Neural cell (in vitro differentiated cells): ENCODE measurements at regions not wholly inside any gene's neighbourhood (a gene's known extent, or its start where the extent isn't known, plus 50 kb on each side); places are given as distances from the start of the nearest gene placed in this dataset.

Experiments
- H2AFZ ChIP-seq: fragments of 200-600, 300-800 bp; sonication (generic), shearing (Covaris generic); 2 replicates; pipeline ENCODE4 v1.6.0; 2014; ENCODE audit warnings: low read depth, mild to moderate bottlenecking, antibody characterized with exemption, low read length, moderate library complexity
- H3F3A ChIP-seq: fragments of 200-600 bp; shearing (Covaris generic); 2 replicates; pipeline ENCODE4 v1.6.1; 2016; ENCODE audit warnings: mild to moderate bottlenecking, moderate library complexity, mixed read lengths, antibody characterized with exemption, low read length; ENCODE audit not compliant: insufficient read depth, poor library complexity, severe bottlenecking
- H3K27ac ChIP-seq: fragments of 200-600, 300-800 bp; sonication (generic), shearing (Covaris generic); 2 replicates; pipeline ENCODE4 v1.5.1; 2014; ENCODE audit warnings: mild to moderate bottlenecking, low read length, moderate library complexity
- H3K27me3 ChIP-seq: fragments of 300-800, 200-600 bp; sonication (generic), shearing (Covaris generic); 2 replicates; pipeline ENCODE4 v1.6.0; 2014; ENCODE audit warnings: mild to moderate bottlenecking, low read depth, low read length, moderate library complexity; ENCODE audit not compliant: insufficient read depth
- H3K36me3 ChIP-seq: fragments of 300-800, 200-600 bp; sonication (generic), shearing (Covaris generic); 2 replicates; pipeline ENCODE4 v1.5.1; 2014; ENCODE audit warnings: mild to moderate bottlenecking, antibody characterized with exemption, low read length, moderate library complexity; ENCODE audit not compliant: insufficient read depth
- H3K4me2 ChIP-seq: fragments of 300-800, 200-600 bp; sonication (generic), shearing (Covaris generic); 2 replicates; pipeline ENCODE4 v1.6.0; 2014; ENCODE audit warnings: mild to moderate bottlenecking, low read length
- H3K4me3 ChIP-seq: fragments of 300-800, 200-600 bp; sonication (generic), shearing (Covaris generic); 2 replicates; pipeline ENCODE4 v1.5.1; 2014; ENCODE audit warnings: mild to moderate bottlenecking, low read length, moderate library complexity
- H3K79me2 ChIP-seq: fragments of 200-600 bp; shearing (Covaris generic); replicated peaks from 2 replicates; pipeline ENCODE4 v1.6.0; 2014; ENCODE audit warnings: mild to moderate bottlenecking, low read length, moderate library complexity; ENCODE audit not compliant: insufficient read depth
- H3K9ac ChIP-seq: fragments of 300-800, 200-600 bp; sonication (generic), shearing (Covaris generic); 2 replicates; pipeline ENCODE4 v1.6.1; 2016; ENCODE audit warnings: mild to moderate bottlenecking, low read length, mixed read lengths
- H3K9me2 ChIP-seq: fragments of 200-600 bp; shearing (Covaris generic); 2 replicates; pipeline ENCODE4 v1.6.1; 2016; ENCODE audit warnings: mild to moderate bottlenecking, low read length, mixed read lengths; ENCODE audit not compliant: insufficient read depth
- H3K9me3 ChIP-seq: fragments of 200-600, 300-800 bp; sonication (generic), shearing (Covaris generic); 2 replicates; pipeline ENCODE4 v1.6.1; 2016; ENCODE audit warnings: mild to moderate bottlenecking, mixed run types, low read length, moderate library complexity, mixed read lengths
- H4K20me1 ChIP-seq: fragments of 200-600 bp; shearing (Covaris generic); 2 replicates; pipeline ENCODE4 v1.6.1; 2016; ENCODE audit warnings: mild to moderate bottlenecking, mixed run types; ENCODE audit not compliant: insufficient read depth
- EP300 ChIP-seq: fragments of 450-650 bp; conservative IDR thresholded peaks from 2 replicates; pipeline ENCODE4 v1.6.1; 2014; ENCODE audit warnings: antibody characterized with exemption, mild to moderate bottlenecking, moderate library complexity; ENCODE audit not compliant: poor library complexity, severe bottlenecking
- EZH2 ChIP-seq: fragments of 200-600, 300-800 bp; shearing (Covaris generic), sonication (generic); IDR thresholded peaks from 2 replicates; pipeline ENCODE4 v1.6.1; 2014; ENCODE audit warnings: antibody characterized with exemption, low read length, borderline replicate concordance, mild to moderate bottlenecking; ENCODE audit not compliant: insufficient read depth, poor library complexity, severe bottlenecking
- MXI1 ChIP-seq: fragments of 450-650 bp; conservative IDR thresholded peaks from 2 replicates; pipeline ENCODE4 v1.6.1; 2014; ENCODE audit warnings: antibody characterized with exemption, mild to moderate bottlenecking; ENCODE audit not compliant: poor library complexity, severe bottlenecking
- POLR2AphosphoS5 ChIP-seq: IDR thresholded peaks from 2 replicates; pipeline ENCODE4 v1.6.1; 2012
- RAD21 ChIP-seq: fragments of 450-650 bp; conservative IDR thresholded peaks from 2 replicates; pipeline ENCODE4 v1.6.1; 2014; ENCODE audit warnings: antibody characterized with exemption, mild to moderate bottlenecking, moderate library complexity
- SMC3 ChIP-seq: fragments of 450-650 bp; conservative IDR thresholded peaks from 2 replicates; pipeline ENCODE4 v1.6.1; 2014; ENCODE audit warnings: antibody characterized with exemption, mild to moderate bottlenecking, moderate library complexity; ENCODE audit not compliant: poor library complexity
- TAF1 ChIP-seq: IDR thresholded peaks from 2 replicates; pipeline ENCODE4 v1.6.1; 2012; ENCODE audit warnings: low read depth
- TF ChIP-seq, protein P1 (sequence below): fragments of 450-650 bp; IDR thresholded peaks from 2 replicates; pipeline ENCODE4 v1.5.1; 2014; ENCODE audit warnings: antibody characterized with exemption, mild to moderate bottlenecking, moderate library complexity; ENCODE audit not compliant: poor library complexity, severe bottlenecking
- TF ChIP-seq, protein P2 (sequence below): IDR thresholded peaks from 2 replicates; pipeline ENCODE4 v1.6.1; 2012; ENCODE audit warnings: borderline replicate concordance

GRCh38 chr22:49080631-49081030 lies 747.0 kb downstream of the BRD1 start:
- H3K4me2 ChIP-seq, result no peak overlapping the region
- no peaks in the 10 kb centered on the region for H3K9me2 ChIP-seq
- TF ChIP-seq EZH2 (no peak), SMC3 (no peak), RAD21 (no peak), MXI1 (no peak), EP300 (no peak), POLR2AphosphoS5 (no peak), TAF1 (no peak)
- TF ChIP-seq, protein P1, sequence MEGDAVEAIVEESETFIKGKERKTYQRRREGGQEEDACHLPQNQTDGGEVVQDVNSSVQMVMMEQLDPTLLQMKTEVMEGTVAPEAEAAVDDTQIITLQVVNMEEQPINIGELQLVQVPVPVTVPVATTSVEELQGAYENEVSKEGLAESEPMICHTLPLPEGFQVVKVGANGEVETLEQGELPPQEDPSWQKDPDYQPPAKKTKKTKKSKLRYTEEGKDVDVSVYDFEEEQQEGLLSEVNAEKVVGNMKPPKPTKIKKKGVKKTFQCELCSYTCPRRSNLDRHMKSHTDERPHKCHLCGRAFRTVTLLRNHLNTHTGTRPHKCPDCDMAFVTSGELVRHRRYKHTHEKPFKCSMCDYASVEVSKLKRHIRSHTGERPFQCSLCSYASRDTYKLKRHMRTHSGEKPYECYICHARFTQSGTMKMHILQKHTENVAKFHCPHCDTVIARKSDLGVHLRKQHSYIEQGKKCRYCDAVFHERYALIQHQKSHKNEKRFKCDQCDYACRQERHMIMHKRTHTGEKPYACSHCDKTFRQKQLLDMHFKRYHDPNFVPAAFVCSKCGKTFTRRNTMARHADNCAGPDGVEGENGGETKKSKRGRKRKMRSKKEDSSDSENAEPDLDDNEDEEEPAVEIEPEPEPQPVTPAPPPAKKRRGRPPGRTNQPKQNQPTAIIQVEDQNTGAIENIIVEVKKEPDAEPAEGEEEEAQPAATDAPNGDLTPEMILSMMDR, result no peak
- TF ChIP-seq, protein P2, sequence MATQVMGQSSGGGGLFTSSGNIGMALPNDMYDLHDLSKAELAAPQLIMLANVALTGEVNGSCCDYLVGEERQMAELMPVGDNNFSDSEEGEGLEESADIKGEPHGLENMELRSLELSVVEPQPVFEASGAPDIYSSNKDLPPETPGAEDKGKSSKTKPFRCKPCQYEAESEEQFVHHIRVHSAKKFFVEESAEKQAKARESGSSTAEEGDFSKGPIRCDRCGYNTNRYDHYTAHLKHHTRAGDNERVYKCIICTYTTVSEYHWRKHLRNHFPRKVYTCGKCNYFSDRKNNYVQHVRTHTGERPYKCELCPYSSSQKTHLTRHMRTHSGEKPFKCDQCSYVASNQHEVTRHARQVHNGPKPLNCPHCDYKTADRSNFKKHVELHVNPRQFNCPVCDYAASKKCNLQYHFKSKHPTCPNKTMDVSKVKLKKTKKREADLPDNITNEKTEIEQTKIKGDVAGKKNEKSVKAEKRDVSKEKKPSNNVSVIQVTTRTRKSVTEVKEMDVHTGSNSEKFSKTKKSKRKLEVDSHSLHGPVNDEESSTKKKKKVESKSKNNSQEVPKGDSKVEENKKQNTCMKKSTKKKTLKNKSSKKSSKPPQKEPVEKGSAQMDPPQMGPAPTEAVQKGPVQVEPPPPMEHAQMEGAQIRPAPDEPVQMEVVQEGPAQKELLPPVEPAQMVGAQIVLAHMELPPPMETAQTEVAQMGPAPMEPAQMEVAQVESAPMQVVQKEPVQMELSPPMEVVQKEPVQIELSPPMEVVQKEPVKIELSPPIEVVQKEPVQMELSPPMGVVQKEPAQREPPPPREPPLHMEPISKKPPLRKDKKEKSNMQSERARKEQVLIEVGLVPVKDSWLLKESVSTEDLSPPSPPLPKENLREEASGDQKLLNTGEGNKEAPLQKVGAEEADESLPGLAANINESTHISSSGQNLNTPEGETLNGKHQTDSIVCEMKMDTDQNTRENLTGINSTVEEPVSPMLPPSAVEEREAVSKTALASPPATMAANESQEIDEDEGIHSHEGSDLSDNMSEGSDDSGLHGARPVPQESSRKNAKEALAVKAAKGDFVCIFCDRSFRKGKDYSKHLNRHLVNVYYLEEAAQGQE, result no peak
- no peaks in the 10 kb centered on the region for H3K36me3 ChIP-seq
- H4K20me1 ChIP-seq, result no peaks in the 10 kb centered on the region
- H3K4me3 ChIP-seq, result no peak overlapping the region
- no peaks in the 10 kb centered on the region for H3K27me3 ChIP-seq
- H3F3A ChIP-seq, result no peaks in the 10 kb centered on the region
- H3K9me3 ChIP-seq, result no peaks in the 10 kb centered on the region
- H3K27ac ChIP-seq, result no peak overlapping the region
- H3K79me2 ChIP-seq, result no peaks in the 10 kb centered on the region
- H3K9ac ChIP-seq, result no peak overlapping the region
- no peak overlapping the region for H2AFZ ChIP-seq

DNA sequence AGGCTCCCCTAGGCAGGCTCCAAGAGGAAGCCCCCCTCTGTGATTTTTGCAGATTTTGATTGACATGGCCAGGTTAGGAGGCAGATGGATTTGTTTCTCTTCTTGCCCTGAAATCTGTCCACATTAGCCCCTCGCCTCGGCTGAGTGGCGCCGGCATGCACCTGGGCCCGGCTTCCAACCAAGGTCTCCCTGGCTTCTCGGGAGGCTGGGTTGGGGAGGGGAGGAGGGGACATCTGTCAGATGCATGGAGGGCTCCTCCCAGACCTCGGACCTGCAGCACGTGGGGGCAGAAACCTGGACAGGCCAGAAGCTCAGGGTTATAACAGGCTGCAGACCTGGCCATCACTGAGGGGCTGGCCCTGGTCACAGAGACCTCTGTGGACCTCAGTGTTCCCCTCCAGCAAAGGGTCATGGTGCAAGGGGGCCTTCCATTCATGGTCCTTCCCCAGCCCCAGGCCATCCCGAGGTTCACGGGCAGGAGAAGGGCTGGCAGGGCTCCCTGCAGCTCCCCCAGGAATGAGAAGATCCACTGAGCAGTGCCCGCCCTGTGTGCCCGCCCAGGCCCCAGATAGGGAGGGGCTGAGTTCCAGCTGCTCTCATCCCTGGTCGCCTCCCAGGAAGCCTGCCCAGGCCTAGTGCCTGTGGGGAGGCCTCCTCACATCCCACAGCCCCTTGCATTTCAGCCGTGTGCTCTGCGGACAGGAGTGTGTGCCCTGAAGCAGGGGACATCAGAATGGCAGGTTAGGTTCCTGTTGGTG lies 747.8 kb downstream of the BRD1 start:
- no peaks in the 10 kb centered on the region for H3K79me2 ChIP-seq
- no peaks in the 10 kb centered on the region for H3K36me3 ChIP-seq
- H4K20me1 ChIP-seq, result no peaks in the 10 kb centered on the region
- no peak overlapping the region for H3K27ac ChIP-seq
- no peak overlapping the region for H3K4me2 ChIP-seq
- H3K4me3 ChIP-seq, result no peak overlapping the region
- no peaks in the 10 kb centered on the region for H3K9me3 ChIP-seq
- no peaks in the 10 kb centered on the region for H3K9me2 ChIP-seq
- H2AFZ ChIP-seq, result no peak overlapping the region
- H3K9ac ChIP-seq, result no peak overlapping the region
- H3K27me3 ChIP-seq, result no peaks in the 10 kb centered on the region
- TF ChIP-seq TAF1, result no peak
- TF ChIP-seq, protein P1, result no peak
- TF ChIP-seq, protein P2, result no peak
- no peak for TF ChIP-seq RAD21
- TF ChIP-seq POLR2AphosphoS5, result no peak
- TF ChIP-seq EZH2, result no peak
- TF ChIP-seq SMC3, result no peak
- no peak for TF ChIP-seq MXI1
- TF ChIP-seq EP300, result no peak
- H3F3A ChIP-seq, result no peaks in the 10 kb centered on the region
